ENCODE measurements at regions not wholly inside any gene's neighbourhood (a gene's known extent, or its start where the extent isn't known, plus 50 kb on each side); places are given as distances from the start of the nearest gene placed in this dataset.

GRCh38 chr2:162888652-162889051 is 50.1 kb upstream of the KCNH7 start:
- no peak for TF ChIP-seq CTCF (IDR thresholded peaks at IDR 0.05; ENCODE audit: low read depth, low read length)
- Histone ChIP-seq H3K4me3 (no peak overlapping the region), H3K27me3 (no peaks in the 10 kb centered on the region), H3K27ac (peak overlapping the region; percentile 67), H3K4me1 (ENCODE audit: low read depth) (peaks cover 26% of the 10 kb centered on the region), H3K9me3 (ENCODE audit: low read depth) (no peaks in the 10 kb centered on the region), H3K36me3 (no peaks in the 10 kb centered on the region)
- DNase-seq (ENCODE audit: low read depth in 1 of 2, low spot score in 1 of 2) = peak; percentile 1 to 2

All from cardiac muscle cell (in vitro differentiated cells and primary cell).